Panc1 (cell line): ENCODE measurements at regions not wholly inside any gene's neighbourhood (a gene's known extent, or its start where the extent isn't known, plus 50 kb on each side); places are given as distances from the start of the nearest gene placed in this dataset.

Source experiments
- ATAC-seq: fragments of 200-7000 bp; cut with Tn5 transposase; 2 replicates; pipeline ENCODE4 v1.9.1; 2020; ENCODE audit warnings: mild to moderate bottlenecking, moderate library complexity
- BruUV-seq: library from RNA; stranded (reverse); fragments of 400-500 nt; replicated peaks from 2 replicates; lab custom pipeline; 2021; lab: Mats Ljungman, UMichigan
- CTCF ChIA-PET: fragments of 300-600 bp; sonication (Branson Sonifier 250); formaldehyde crosslinking; loops from one replicate; lab custom pipeline; 2022; ENCODE audit warnings: antibody characterized with exemption; lab: Charles Lee
- POLR2A ChIA-PET: fragments of 300-600 bp; sonication (Branson Sonifier 250); formaldehyde crosslinking; loops from one replicate; lab custom pipeline; 2022; ENCODE audit warnings: antibody characterized with exemption; lab: Charles Lee
- DNase-seq: peaks from one replicate; pipeline ENCODE4 v3.0.0-alpha.2; 2010; ENCODE audit warnings: low read depth, low spot score
- H3K27ac ChIP-seq: 2 replicates; pipeline ENCODE4 v1.5.1; 2011; ENCODE audit warnings: mild to moderate bottlenecking, low read length, inconsistent platforms
- H3K27me3 ChIP-seq: fragments of 200-500 bp; sonication (Bioruptor generic); 2 replicates; pipeline ENCODE4 v1.6.0; 2014; ENCODE audit warnings: low read length, inconsistent platforms; ENCODE audit not compliant: control insufficient read depth, insufficient read depth
- H3K36me3 ChIP-seq: fragments of 200-500 bp; sonication (Bioruptor generic); 2 replicates; pipeline ENCODE4 v1.5.1; 2014; ENCODE audit warnings: inconsistent platforms, mild to moderate bottlenecking, low read length, moderate library complexity; ENCODE audit not compliant: control insufficient read depth, insufficient read depth
- H3K4me1 ChIP-seq: 2 replicates; pipeline ENCODE4 v1.5.1; 2011; ENCODE audit warnings: inconsistent platforms, mild to moderate bottlenecking, low read length, moderate library complexity; ENCODE audit not compliant: control insufficient read depth, insufficient read depth
- H3K4me3 ChIP-seq, 2 experiments: 2 replicates each; pipeline ENCODE4 v1.5.1; 2011 to 2012; ENCODE audit warnings: low read depth in 2 of 2, low read length in 2 of 2, mild to moderate bottlenecking in 2 of 2, inconsistent platforms in 1 of 2, moderate library complexity in 1 of 2
- H3K9me3 ChIP-seq: fragments of 200-500 bp; sonication (Bioruptor generic); 2 replicates; pipeline ENCODE4 v1.5.1; 2014; ENCODE audit warnings: low read depth, mild to moderate bottlenecking, inconsistent platforms, low read length, moderate library complexity; ENCODE audit not compliant: control insufficient read depth, insufficient read depth
- CTCF ChIP-seq: fragments of 450-650 bp; IDR thresholded peaks from 2 replicates; pipeline ENCODE4 v1.5.1; 2017; ENCODE audit warnings: mild to moderate bottlenecking
- POLR2AphosphoS5 ChIP-seq: IDR thresholded peaks from 2 replicates; pipeline ENCODE4 v1.6.1; 2012; ENCODE audit warnings: mild to moderate bottlenecking, low read depth, low read length, moderate library complexity
- REST ChIP-seq, 2 experiments: IDR thresholded peaks; 2 replicates each; pipeline ENCODE4 v1.6.1; 2011 to 2012; ENCODE audit warnings: low read depth in 2 of 2, control low read depth in 1 of 2, low read length in 1 of 2, mild to moderate bottlenecking in 1 of 2, moderate library complexity in 1 of 2; ENCODE audit not compliant: insufficient read depth in 1 of 2
- SIN3A ChIP-seq: IDR thresholded peaks from 2 replicates; pipeline ENCODE4 v1.6.1; 2012; ENCODE audit warnings: low read depth, mild to moderate bottlenecking, low read length, moderate library complexity, borderline replicate concordance; ENCODE audit not compliant: insufficient read depth
- TCF7L2 ChIP-seq: IDR thresholded peaks from 2 replicates; pipeline ENCODE4 v1.6.1; 2011; ENCODE audit warnings: mild to moderate bottlenecking, low read depth, low read length, inconsistent platforms
- in situ Hi-C: cut with HindIII; loops from 2 replicates; pipeline ENCODE4 v1.10.0; 2016; ENCODE audit warnings: low sequenced_read_pairs, low pct_unique_long_range_greater_than_20kb
- intact Hi-C: fragments of 100-400 bp; cut with micrococcal nuclease; formaldehyde crosslinking; loops from one replicate; pipeline ENCODE4 v1.10.0; 2022; ENCODE audit not compliant: unreplicated experiment

DNA sequence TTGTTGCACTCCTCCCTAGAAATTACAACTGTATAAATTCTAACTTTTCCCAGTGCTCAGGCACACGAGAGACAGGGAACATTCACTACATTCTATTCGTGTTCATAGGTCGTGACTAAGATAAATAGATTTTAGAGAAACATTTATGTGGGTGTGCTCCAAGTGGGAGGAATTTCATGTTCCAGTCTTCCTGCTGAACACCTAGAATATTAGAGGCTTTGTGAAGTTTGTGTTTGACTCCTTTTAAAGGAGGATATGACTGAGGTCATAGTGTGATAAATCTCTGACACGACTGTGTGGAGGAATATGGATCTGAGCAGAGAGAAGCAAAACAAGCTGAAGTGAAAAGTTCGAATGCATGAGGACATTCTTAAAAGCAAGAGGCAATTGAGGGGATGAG is 355.3 kb downstream of the ZSWIM6 start:
- peaks cover 12% of the 10 kb centered on the region for H3K27me3 ChIP-seq
- POLR2A ChIA-PET, result no interaction called here
- DNase-seq (no peak), ATAC-seq (no peak)
- CTCF ChIA-PET, result no interaction called here
- TF ChIP-seq SIN3A, result no peak
- no peak overlapping the region for H3K27ac ChIP-seq
- no peaks in the 10 kb centered on the region for H3K9me3 ChIP-seq
- BruUV-seq, result no TSS peak
- H3K36me3 ChIP-seq, result no peaks in the 10 kb centered on the region
- in situ Hi-C loops, result no loop called here
- no peak overlapping the region for H3K4me3 ChIP-seq
- intact Hi-C loops, result no loop called here
- H3K4me1 ChIP-seq, result no peaks in the 10 kb centered on the region

GRCh38 chr5:61689153-61689846 is 357.2 kb downstream of the ZSWIM6 start:
- intact Hi-C loops (no loop called here), in situ Hi-C loops (no loop called here)

More at GRCh38 chr5:61689153-61689846, 357.2 kb downstream of the ZSWIM6 start:
- Histone ChIP-seq H3K27ac (no peak overlapping the region), H3K36me3 (no peaks in the 10 kb centered on the region), H3K27me3 (peaks cover 12% of the 10 kb centered on the region), H3K4me3 (no peak overlapping the region), H3K4me1 (no peaks in the 10 kb centered on the region), H3K9me3 (0 out of 2 replicates have a peak, but pooled peaks cover 5% of the 10 kb centered on the region)
- ChIA-PET CTCF (no interaction called here), POLR2A (no interaction called here)
- DNase-seq (no peak), ATAC-seq (no peak)
- no peak for TF ChIP-seq CTCF
- TF ChIP-seq REST (IDR thresholded peaks at IDR 0.05; ENCODE audit: insufficient read depth in 1 of 2, low read depth in 2 of 2, low read length in 1 of 2), result no peak
- TF ChIP-seq SIN3A, result no peak
- TF ChIP-seq POLR2AphosphoS5, result no peak
- no peak for TF ChIP-seq TCF7L2
- no TSS peak for BruUV-seq
